ENCODE measurements at regions not wholly inside any gene's neighbourhood (a gene's known extent, or its start where the extent isn't known, plus 50 kb on each side); places are given as distances from the start of the nearest gene placed in this dataset.

- TF ChIP-seq, protein P1, sequence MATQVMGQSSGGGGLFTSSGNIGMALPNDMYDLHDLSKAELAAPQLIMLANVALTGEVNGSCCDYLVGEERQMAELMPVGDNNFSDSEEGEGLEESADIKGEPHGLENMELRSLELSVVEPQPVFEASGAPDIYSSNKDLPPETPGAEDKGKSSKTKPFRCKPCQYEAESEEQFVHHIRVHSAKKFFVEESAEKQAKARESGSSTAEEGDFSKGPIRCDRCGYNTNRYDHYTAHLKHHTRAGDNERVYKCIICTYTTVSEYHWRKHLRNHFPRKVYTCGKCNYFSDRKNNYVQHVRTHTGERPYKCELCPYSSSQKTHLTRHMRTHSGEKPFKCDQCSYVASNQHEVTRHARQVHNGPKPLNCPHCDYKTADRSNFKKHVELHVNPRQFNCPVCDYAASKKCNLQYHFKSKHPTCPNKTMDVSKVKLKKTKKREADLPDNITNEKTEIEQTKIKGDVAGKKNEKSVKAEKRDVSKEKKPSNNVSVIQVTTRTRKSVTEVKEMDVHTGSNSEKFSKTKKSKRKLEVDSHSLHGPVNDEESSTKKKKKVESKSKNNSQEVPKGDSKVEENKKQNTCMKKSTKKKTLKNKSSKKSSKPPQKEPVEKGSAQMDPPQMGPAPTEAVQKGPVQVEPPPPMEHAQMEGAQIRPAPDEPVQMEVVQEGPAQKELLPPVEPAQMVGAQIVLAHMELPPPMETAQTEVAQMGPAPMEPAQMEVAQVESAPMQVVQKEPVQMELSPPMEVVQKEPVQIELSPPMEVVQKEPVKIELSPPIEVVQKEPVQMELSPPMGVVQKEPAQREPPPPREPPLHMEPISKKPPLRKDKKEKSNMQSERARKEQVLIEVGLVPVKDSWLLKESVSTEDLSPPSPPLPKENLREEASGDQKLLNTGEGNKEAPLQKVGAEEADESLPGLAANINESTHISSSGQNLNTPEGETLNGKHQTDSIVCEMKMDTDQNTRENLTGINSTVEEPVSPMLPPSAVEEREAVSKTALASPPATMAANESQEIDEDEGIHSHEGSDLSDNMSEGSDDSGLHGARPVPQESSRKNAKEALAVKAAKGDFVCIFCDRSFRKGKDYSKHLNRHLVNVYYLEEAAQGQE (IDR thresholded peaks at IDR 0.05; ENCODE audit: low read depth, low read length) = no peak
- TF ChIP-seq POLR2AphosphoS5 (IDR thresholded peaks at IDR 0.05; ENCODE audit: low read length) = no peak
Observed at GRCh38 chr7:16961641-16962040, 79.9 kb upstream of the AGR3 start (continued).

DNA sequence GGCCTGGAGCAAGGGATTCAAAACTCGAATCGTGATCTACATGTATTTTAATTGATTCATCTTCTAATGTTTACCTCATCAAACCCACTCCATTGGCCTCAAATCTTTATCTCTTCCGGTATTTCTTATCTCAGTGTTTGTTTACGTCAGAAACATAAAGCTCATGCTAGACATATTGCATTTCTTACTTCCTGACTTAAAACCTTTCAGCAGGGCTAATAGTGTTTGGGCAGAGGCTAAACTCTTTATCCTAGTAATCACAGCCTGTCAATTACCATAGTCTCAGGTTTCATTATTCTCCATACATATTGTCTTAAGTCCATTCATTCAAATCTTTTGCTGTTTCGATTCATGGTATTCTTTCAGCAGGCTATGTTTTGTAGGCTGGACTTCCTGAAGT lies 81.3 kb upstream of the AGR3 start:
- ChIA-PET SMC1A (ENCODE audit: uncharacterized antibody, unreplicated experiment) (no interaction called here), CTCF (interaction anchor here (0.5 to 1.7 kb wide), 2 partner anchors 20 to 21 kb away, joined by 3 read pairs; no protein-coding TSS in a partner anchor), RAD21 (ENCODE audit: unreplicated experiment) (no interaction called here), POLR2A (no interaction called here)
- in situ Hi-C loops (cut with MboI) = no loop called here
- no peak for TF ChIP-seq CREM (IDR thresholded peaks at IDR 0.05; ENCODE audit: low read depth)
- no peak for TF ChIP-seq CREB1 (IDR thresholded peaks at IDR 0.05; ENCODE audit: low read depth)
- TF ChIP-seq POLR2AphosphoS2 (IDR thresholded peaks at IDR 0.05; ENCODE audit: low read depth, low read length) = no peak
- TF ChIP-seq, protein P2, sequence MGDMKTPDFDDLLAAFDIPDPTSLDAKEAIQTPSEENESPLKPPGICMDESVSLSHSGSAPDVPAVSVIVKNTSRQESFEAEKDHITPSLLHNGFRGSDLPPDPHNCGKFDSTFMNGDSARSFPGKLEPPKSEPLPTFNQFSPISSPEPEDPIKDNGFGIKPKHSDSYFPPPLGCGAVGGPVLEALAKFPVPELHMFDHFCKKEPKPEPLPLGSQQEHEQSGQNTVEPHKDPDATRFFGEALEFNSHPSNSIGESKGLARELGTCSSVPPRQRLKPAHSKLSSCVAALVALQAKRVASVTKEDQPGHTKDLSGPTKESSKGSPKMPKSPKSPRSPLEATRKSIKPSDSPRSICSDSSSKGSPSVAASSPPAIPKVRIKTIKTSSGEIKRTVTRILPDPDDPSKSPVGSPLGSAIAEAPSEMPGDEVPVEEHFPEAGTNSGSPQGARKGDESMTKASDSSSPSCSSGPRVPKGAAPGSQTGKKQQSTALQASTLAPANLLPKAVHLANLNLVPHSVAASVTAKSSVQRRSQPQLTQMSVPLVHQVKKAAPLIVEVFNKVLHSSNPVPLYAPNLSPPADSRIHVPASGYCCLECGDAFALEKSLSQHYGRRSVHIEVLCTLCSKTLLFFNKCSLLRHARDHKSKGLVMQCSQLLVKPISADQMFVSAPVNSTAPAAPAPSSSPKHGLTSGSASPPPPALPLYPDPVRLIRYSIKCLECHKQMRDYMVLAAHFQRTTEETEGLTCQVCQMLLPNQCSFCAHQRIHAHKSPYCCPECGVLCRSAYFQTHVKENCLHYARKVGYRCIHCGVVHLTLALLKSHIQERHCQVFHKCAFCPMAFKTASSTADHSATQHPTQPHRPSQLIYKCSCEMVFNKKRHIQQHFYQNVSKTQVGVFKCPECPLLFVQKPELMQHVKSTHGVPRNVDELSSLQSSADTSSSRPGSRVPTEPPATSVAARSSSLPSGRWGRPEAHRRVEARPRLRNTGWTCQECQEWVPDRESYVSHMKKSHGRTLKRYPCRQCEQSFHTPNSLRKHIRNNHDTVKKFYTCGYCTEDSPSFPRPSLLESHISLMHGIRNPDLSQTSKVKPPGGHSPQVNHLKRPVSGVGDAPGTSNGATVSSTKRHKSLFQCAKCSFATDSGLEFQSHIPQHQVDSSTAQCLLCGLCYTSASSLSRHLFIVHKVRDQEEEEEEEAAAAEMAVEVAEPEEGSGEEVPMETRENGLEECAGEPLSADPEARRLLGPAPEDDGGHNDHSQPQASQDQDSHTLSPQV (IDR thresholded peaks at IDR 0.05) = no peak
- TF ChIP-seq, protein P3, sequence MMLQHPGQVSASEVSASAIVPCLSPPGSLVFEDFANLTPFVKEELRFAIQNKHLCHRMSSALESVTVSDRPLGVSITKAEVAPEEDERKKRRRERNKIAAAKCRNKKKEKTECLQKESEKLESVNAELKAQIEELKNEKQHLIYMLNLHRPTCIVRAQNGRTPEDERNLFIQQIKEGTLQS (IDR thresholded peaks at IDR 0.05; ENCODE audit: borderline replicate concordance, extremely low read depth, low read depth, low read length) = no peak
- Histone ChIP-seq H4K20me1 (ENCODE audit: control insufficient read depth, insufficient read depth) (no peaks in the 10 kb centered on the region), H3K79me2 (ENCODE audit: control insufficient read depth, insufficient read depth, low read length) (no peaks in the 10 kb centered on the region), H3K4me2 (ENCODE audit: control insufficient read depth, insufficient read depth) (no peak overlapping the region), H2AFZ (ENCODE audit: control insufficient read depth, low read depth, low read length) (no peak overlapping the region), H3K27me3 (replicated peaks in 1 of 2; ENCODE audit: control insufficient read depth in 2 of 2, insufficient read depth in 2 of 2, low read length in 1 of 2) (no peaks in the 10 kb centered on the region), H3K4me1 (ENCODE audit: control insufficient read depth, insufficient read depth, low read length) (no peaks in the 10 kb centered on the region), H3K9me3 (replicated peaks; ENCODE audit: control insufficient read depth, insufficient read depth, low read length) (no peaks in the 10 kb centered on the region), H3K4me3 (no peak overlapping the region), H3K9ac (ENCODE audit: control insufficient read depth, insufficient read depth, low read length) (no peak overlapping the region), H3K36me3 (ENCODE audit: control insufficient read depth in 2 of 2, insufficient read depth in 2 of 2, low read length in 1 of 2) (no peaks in the 10 kb centered on the region), H3K27ac (ENCODE audit: control insufficient read depth, insufficient read depth) (no peak overlapping the region)
- WGBS (ENCODE audit: insufficient coverage, insufficient replicate concordance, low lambda C conversion rate, missing lambda C conversion rate) = 32% methylated on average over 5 of the region's 5 CpGs
- intact Hi-C loops (cut with micrococcal nuclease; ENCODE audit: unreplicated experiment) = no loop called here
- FAIRE-seq (no peak), ATAC-seq (no peak), DNase-seq (ENCODE audit: low read depth, low spot score) (no peak)
- BruUV-seq (replicated peaks) = no TSS peak
